H9 (cell line): ENCODE measurements at regions not wholly inside any gene's neighbourhood (a gene's known extent, or its start where the extent isn't known, plus 50 kb on each side); places are given as distances from the start of the nearest gene placed in this dataset.

Experiments used
- DNase-seq: peaks from one replicate; pipeline ENCODE4 v3.0.0-alpha.2; 2017
- H2AFZ ChIP-seq: one replicate; pipeline ENCODE4 v1.6.1; 2013; ENCODE audit warnings: mild to moderate bottlenecking, low read length, control low read depth, moderate library complexity
- H2AK5ac ChIP-seq: 2 replicates; pipeline ENCODE4 v1.6.1; 2013; ENCODE audit warnings: low read length, control low read depth, mixed read lengths; ENCODE audit not compliant: insufficient read length
- H2BK120ac ChIP-seq: one replicate; pipeline ENCODE4 v1.6.1; 2013; ENCODE audit warnings: low read depth, mild to moderate bottlenecking, low read length, control low read depth, inconsistent platforms; ENCODE audit not compliant: poor library complexity, severe bottlenecking
- H2BK12ac ChIP-seq: 2 replicates; pipeline ENCODE4 v1.6.1; 2013; ENCODE audit warnings: low read length, control low read depth, mixed read lengths, low read depth; ENCODE audit not compliant: insufficient read length
- H2BK15ac ChIP-seq: 2 replicates; pipeline ENCODE4 v1.6.1; 2013; ENCODE audit warnings: low read depth, low read length, control low read depth
- H2BK20ac ChIP-seq: one replicate; pipeline ENCODE4 v1.6.1; 2013; ENCODE audit warnings: low read depth, mild to moderate bottlenecking, low read length, control low read depth, inconsistent platforms; ENCODE audit not compliant: poor library complexity, severe bottlenecking
- H2BK5ac ChIP-seq: 2 replicates; pipeline ENCODE4 v1.6.1; 2013; ENCODE audit warnings: low read length, control low read depth, mixed read lengths; ENCODE audit not compliant: insufficient read length
- H3K14ac ChIP-seq: 2 replicates; pipeline ENCODE4 v1.6.1; 2013; ENCODE audit warnings: low read length, control low read depth; ENCODE audit not compliant: insufficient read depth
- H3K18ac ChIP-seq: 2 replicates; pipeline ENCODE4 v1.6.1; 2013; ENCODE audit warnings: low read depth, mild to moderate bottlenecking, mixed read lengths, low read length, control low read depth; ENCODE audit not compliant: insufficient read length
- H3K23ac ChIP-seq: 2 replicates; pipeline ENCODE4 v1.6.1; 2013; ENCODE audit warnings: low read length, control low read depth, mixed read lengths, low read depth; ENCODE audit not compliant: insufficient read length
- H3K23me2 ChIP-seq: 2 replicates; pipeline ENCODE4 v1.6.1; 2013; ENCODE audit warnings: low read depth, mild to moderate bottlenecking, mixed read lengths, low read length, control low read depth; ENCODE audit not compliant: insufficient read length, poor library complexity, severe bottlenecking
- H3K27ac ChIP-seq: 2 replicates; pipeline ENCODE4 v1.5.1; 2013; ENCODE audit warnings: low read length, control low read depth, mixed read lengths, low read depth; ENCODE audit not compliant: insufficient read length
- H3K27me3 ChIP-seq: 2 replicates; pipeline ENCODE4 v1.6.1; 2013; ENCODE audit warnings: low read length, control low read depth, inconsistent platforms; ENCODE audit not compliant: insufficient read depth
- H3K4ac ChIP-seq: 2 replicates; pipeline ENCODE4 v1.6.1; 2013; ENCODE audit warnings: low read depth, mild to moderate bottlenecking, control low read depth, inconsistent platforms, low read length, moderate library complexity
- H3K4me1 ChIP-seq: 2 replicates; pipeline ENCODE4 v1.6.1; 2013; ENCODE audit warnings: low read length, control low read depth, inconsistent platforms; ENCODE audit not compliant: insufficient read depth
- H3K4me2 ChIP-seq: 2 replicates; pipeline ENCODE4 v1.6.1; 2013; ENCODE audit warnings: low read length, control low read depth, mixed read lengths; ENCODE audit not compliant: insufficient read length, insufficient read depth
- H3K56ac ChIP-seq: 2 replicates; pipeline ENCODE4 v1.6.1; 2013; ENCODE audit warnings: low read depth, mild to moderate bottlenecking, mixed read lengths, low read length, control low read depth; ENCODE audit not compliant: insufficient read length
- H3K79me1 ChIP-seq: 2 replicates; pipeline ENCODE4 v1.6.1; 2013; ENCODE audit warnings: low read depth, mild to moderate bottlenecking, moderate library complexity, low read length, control low read depth, inconsistent platforms; ENCODE audit not compliant: insufficient read depth, poor library complexity, severe bottlenecking
- H3K79me2 ChIP-seq: 2 replicates; pipeline ENCODE4 v1.6.1; 2013; ENCODE audit warnings: low read length, control low read depth, inconsistent platforms; ENCODE audit not compliant: insufficient read depth
- H3K9ac ChIP-seq: 2 replicates; pipeline ENCODE4 v1.6.1; 2013; ENCODE audit warnings: low read length, control low read depth, mixed read lengths; ENCODE audit not compliant: insufficient read length; ENCODE audit errors: extremely low read depth
- H3K9me3 ChIP-seq: one replicate; pipeline ENCODE4 v1.6.1; 2013; ENCODE audit warnings: low read depth, low read length, inconsistent platforms; ENCODE audit not compliant: control insufficient read depth
- H3T11ph ChIP-seq: one replicate; pipeline ENCODE4 v1.6.1; 2013; ENCODE audit warnings: mild to moderate bottlenecking, low read length, control low read depth, inconsistent platforms
- H4K20me1 ChIP-seq: one replicate; pipeline ENCODE4 v1.6.1; 2013; ENCODE audit not compliant: control insufficient read depth, insufficient read length, insufficient read depth
- H4K5ac ChIP-seq: 2 replicates; pipeline ENCODE4 v1.6.1; 2013; ENCODE audit warnings: low read depth, mild to moderate bottlenecking, mixed read lengths, low read length, control low read depth; ENCODE audit not compliant: insufficient read length
- H4K8ac ChIP-seq: replicated peaks from 2 replicates; pipeline ENCODE4 v1.6.1; 2013; ENCODE audit warnings: low read length, control low read depth, mixed read lengths, low read depth; ENCODE audit not compliant: insufficient read length
- H4K91ac ChIP-seq: 2 replicates; pipeline ENCODE4 v1.6.1; 2013; ENCODE audit warnings: low read depth, mild to moderate bottlenecking, moderate library complexity, mixed read lengths, low read length, control low read depth; ENCODE audit not compliant: insufficient read length
- H3K27ac Mint-ChIP-seq, 3 experiments: 2 replicates in 2 of 3; 3 replicates in 1 of 3; pipeline ENCODE4 v1.8.0; 2020 to 2021; ENCODE audit warnings: mixed read lengths in 3 of 3, mild to moderate bottlenecking in 1 of 3, moderate library complexity in 1 of 3
- H3K27me3 Mint-ChIP-seq: 2 replicates; pipeline ENCODE4 v1.8.0; 2021; ENCODE audit warnings: low read depth, mild to moderate bottlenecking, moderate library complexity, mixed read lengths
- H3K36me3 Mint-ChIP-seq, 3 experiments: 2 replicates in 2 of 3; 3 replicates in 1 of 3; pipeline ENCODE4 v1.8.0; 2020 to 2021; ENCODE audit warnings: low read depth in 3 of 3, mixed read lengths in 3 of 3; ENCODE audit not compliant: insufficient read depth in 1 of 3
- H3K4me1 Mint-ChIP-seq, 2 experiments: 2 replicates each; pipeline ENCODE4 v1.8.0; 2020; ENCODE audit warnings: mixed read lengths in 2 of 2
- H3K4me3 Mint-ChIP-seq, 2 experiments: 2 replicates in 1 of 2; 3 replicates in 1 of 2; pipeline ENCODE4 v1.8.0; 2020 to 2021; ENCODE audit warnings: mild to moderate bottlenecking in 2 of 2, mixed read lengths in 2 of 2, moderate library complexity in 1 of 2
- H3K9me3 Mint-ChIP-seq, 2 experiments: 2 replicates in 1 of 2; 3 replicates in 1 of 2; pipeline ENCODE4 v1.8.0; 2020; ENCODE audit warnings: mild to moderate bottlenecking in 2 of 2, mixed read lengths in 2 of 2, moderate library complexity in 1 of 2
- CTCF ChIP-seq: fragments of 200-600 bp; sonication (generic); conservative IDR thresholded peaks from 3 replicates; pipeline ENCODE4 v1.8.0; 2021; ENCODE audit warnings: antibody characterized with exemption, mild to moderate bottlenecking
- WGBS: extraction: QIAGEN DNeasy Blood & Tissue Kit; methylation state at CpG from one replicate; pipeline ENCODE4 v1.1.7; 2013; ENCODE audit warnings: missing lambda C conversion rate, low lambda C conversion rate, mixed read lengths; ENCODE audit not compliant: insufficient read length; ENCODE audit errors: extremely low coverage; 5-methylcytosine and 5-hydroxymethylcytosine counted together

- no peak for DNase-seq
- Histone ChIP-seq H3K79me1 (no peaks in the 10 kb centered on the region), H3K79me2 (no peaks in the 10 kb centered on the region), H4K20me1 (no peaks in the 10 kb centered on the region), H4K8ac (no peak overlapping the region), H2BK120ac (no peak overlapping the region), H3K4ac (no peak overlapping the region), H3K9ac (no peak overlapping the region), H3K23me2 (no peaks in the 10 kb centered on the region), H2BK15ac (no peak overlapping the region), H2BK20ac (no peak overlapping the region), H3K14ac (no peak overlapping the region), H3T11ph (no peak overlapping the region), H3K4me1 (no peaks in the 10 kb centered on the region), H3K18ac (no peak overlapping the region), H4K5ac (no peak overlapping the region), H3K27me3 (no peaks in the 10 kb centered on the region), H2BK12ac (no peak overlapping the region), H3K9me3 (no peaks in the 10 kb centered on the region), H2AK5ac (no peak overlapping the region), H3K4me2 (no peak overlapping the region), H3K56ac (no peak overlapping the region), H2BK5ac (no peak overlapping the region), H3K27ac (no peak overlapping the region), H2AFZ (no peak overlapping the region), H4K91ac (no peak overlapping the region), H3K23ac (no peak overlapping the region)
- H3K9me3 Mint-ChIP-seq = no peaks in the 10 kb centered on the region
- TF ChIP-seq CTCF = no peak
- no CpG with 5 or more reads among the region's 3 CpGs for WGBS
- H3K36me3 Mint-ChIP-seq = no peaks in the 10 kb centered on the region
- H3K27me3 Mint-ChIP-seq = no peaks in the 10 kb centered on the region
- no peak overlapping the region for H3K4me3 Mint-ChIP-seq
- peaks cover 16 to 17% of the 10 kb centered on the region in 2 experiments for H3K4me1 Mint-ChIP-seq
- no peak overlapping the region for H3K27ac Mint-ChIP-seq
These were observed 910.7 kb upstream of the FANCL start for GRCh38 chr2:59151805-59152204.
